ENCODE measurements at regions not wholly inside any gene's neighbourhood (a gene's known extent, or its start where the extent isn't known, plus 50 kb on each side); places are given as distances from the start of the nearest gene placed in this dataset.

- FAIRE-seq: no peak
These were observed 73.2 kb downstream of the GPR37 start for GRCh38 chr7:124692425-124692824.

GRCh38 chr7:124690840-124691239 is 74.8 kb downstream of the GPR37 start:
- no peak for FAIRE-seq

GRCh38 chr7:124689931-124690330 is 75.7 kb downstream of the GPR37 start:
- FAIRE-seq: no peak

GRCh38 chr7:124689523-124689922 is 76.1 kb downstream of the GPR37 start:
- FAIRE-seq: no peak

- no peak for FAIRE-seq
These were observed 76.6 kb downstream of the GPR37 start for GRCh38 chr7:124688991-124689390.

GRCh38 chr7:124686543-124687171 is 78.9 kb downstream of the GPR37 start:
- no peak for FAIRE-seq

- FAIRE-seq: no peak
These were observed 83.6 kb downstream of the GPR37 start for GRCh38 chr7:124681946-124682345.

- FAIRE-seq: no peak
These were observed 85.3 kb downstream of the GPR37 start for GRCh38 chr7:124680304-124680703.

- FAIRE-seq: no peak
These were observed 85.9 kb downstream of the GPR37 start for GRCh38 chr7:124679586-124680225.

GRCh38 chr7:124679146-124679545 is 86.4 kb downstream of the GPR37 start:
- no peak for FAIRE-seq

- FAIRE-seq: no peak
These were observed 91.1 kb downstream of the GPR37 start for GRCh38 chr7:124674451-124674850.

- FAIRE-seq: no peak
These were observed 93.6 kb downstream of the GPR37 start for GRCh38 chr7:124672011-124672410.

GRCh38 chr7:124667312-124668153 is 98.1 kb downstream of the GPR37 start:
- no peak for FAIRE-seq

- no peak for FAIRE-seq
These were observed 102.7 kb downstream of the GPR37 start for GRCh38 chr7:124662937-124663336.

- no peak for FAIRE-seq
These were observed 103.2 kb downstream of the GPR37 start for GRCh38 chr7:124662372-124662771.

- no peak for FAIRE-seq
These were observed 109.6 kb downstream of the GPR37 start for GRCh38 chr7:124655990-124656389.

GRCh38 chr7:124652237-124652636 is 113.4 kb downstream of the GPR37 start:
- FAIRE-seq: no peak

GRCh38 chr7:124651136-124651535 is 114.5 kb downstream of the GPR37 start:
- no peak for FAIRE-seq

GRCh38 chr7:124649397-124650014 is 116.1 kb downstream of the GPR37 start:
- FAIRE-seq: no peak

GRCh38 chr7:124647630-124648306 is 117.8 kb downstream of the GPR37 start:
- no peak for FAIRE-seq

GRCh38 chr7:124645704-124646103 is 119.9 kb downstream of the GPR37 start:
- FAIRE-seq: no peak

GRCh38 chr7:124643311-124643811 is 122.2 kb downstream of the GPR37 start:
- no peak for FAIRE-seq

GRCh38 chr7:124635416-124635815 is 130.2 kb downstream of the GPR37 start:
- FAIRE-seq: no peak

All from TTC549 (cell line).